OCI-LY7 (cell line): ENCODE measurements at regions not wholly inside any gene's neighbourhood (a gene's known extent, or its start where the extent isn't known, plus 50 kb on each side); places are given as distances from the start of the nearest gene placed in this dataset.
"Not testable (repeated sequence)": the region's sequence is repeated elsewhere in the genome, so short reads cannot be mapped to it uniquely, and the experiment has no call there.

Experiments used
- CTCF ChIP-seq: fragments of 200-600 bp; sonication (generic); conservative IDR thresholded peaks from 2 replicates; pipeline ENCODE4 v1.5.1; 2014; ENCODE audit warnings: mild to moderate bottlenecking, antibody characterized with exemption, low read length, moderate library complexity, mixed read lengths
- EZH2phosphoT487 ChIP-seq: fragments of 200-600 bp; sonication (generic); IDR thresholded peaks from 2 replicates; pipeline ENCODE4 v1.6.1; 2018; ENCODE audit warnings: low read depth, borderline replicate concordance, mild to moderate bottlenecking, mixed run types, antibody characterized with exemption, low read length, moderate library complexity, mixed read lengths

GRCh38 chr1:30155698-30156097, 567.7 kb downstream of the MATN1 start:
- TF ChIP-seq CTCF, EZH2phosphoT487: not testable (repeated sequence)
